A549 (cell line): ENCODE measurements at regions not wholly inside any gene's neighbourhood (a gene's known extent, or its start where the extent isn't known, plus 50 kb on each side); places are given as distances from the start of the nearest gene placed in this dataset.

Source experiments
- CHD2 ChIP-seq: fragments of 150-350 bp; IDR thresholded peaks from 2 replicates; pipeline ENCODE4 v1.6.1; 2014; ENCODE audit warnings: low read length; ENCODE audit not compliant: partially characterized antibody
- CTCF ChIP-seq: fragments of >200 bp; sonication (Bioruptor Twin); formaldehyde crosslinking; IDR thresholded peaks from 3 replicates; pipeline ENCODE4 v1.5.1; 2016
- MAFK ChIP-seq: fragments of 450-650 bp; IDR thresholded peaks from 2 replicates; pipeline ENCODE4 v1.6.1; 2014; ENCODE audit not compliant: partially characterized antibody
- POLR2A ChIP-seq: IDR thresholded peaks from 2 replicates; pipeline ENCODE4 v1.6.1; 2012; ENCODE audit warnings: mild to moderate bottlenecking, low read length
- POLR2AphosphoS2 ChIP-seq: conservative IDR thresholded peaks from 2 replicates; pipeline ENCODE4 v1.6.1; 2012; ENCODE audit warnings: low read length, improper control_type of control experiment, inconsistent platforms
- RCOR1 ChIP-seq: fragments of 150-350 bp; IDR thresholded peaks from 2 replicates; pipeline ENCODE4 v1.6.1; 2014; ENCODE audit warnings: antibody characterized with exemption, low read length, low read depth
- USF2 ChIP-seq: fragments of 450-650 bp; IDR thresholded peaks from 2 replicates; pipeline ENCODE4 v1.6.1; 2014; ENCODE audit warnings: antibody characterized with exemption

GRCh38 chr14:101507836-101508150, 53.5 kb upstream of the DIO3 start:
- TF ChIP-seq CTCF (no peak), RCOR1 (no peak), POLR2A (no peak), MAFK (no peak), USF2 (no peak), CHD2 (no peak), POLR2AphosphoS2 (no peak)
